ENCODE measurements at regions not wholly inside any gene's neighbourhood (a gene's known extent, or its start where the extent isn't known, plus 50 kb on each side); places are given as distances from the start of the nearest gene placed in this dataset.

DNA sequence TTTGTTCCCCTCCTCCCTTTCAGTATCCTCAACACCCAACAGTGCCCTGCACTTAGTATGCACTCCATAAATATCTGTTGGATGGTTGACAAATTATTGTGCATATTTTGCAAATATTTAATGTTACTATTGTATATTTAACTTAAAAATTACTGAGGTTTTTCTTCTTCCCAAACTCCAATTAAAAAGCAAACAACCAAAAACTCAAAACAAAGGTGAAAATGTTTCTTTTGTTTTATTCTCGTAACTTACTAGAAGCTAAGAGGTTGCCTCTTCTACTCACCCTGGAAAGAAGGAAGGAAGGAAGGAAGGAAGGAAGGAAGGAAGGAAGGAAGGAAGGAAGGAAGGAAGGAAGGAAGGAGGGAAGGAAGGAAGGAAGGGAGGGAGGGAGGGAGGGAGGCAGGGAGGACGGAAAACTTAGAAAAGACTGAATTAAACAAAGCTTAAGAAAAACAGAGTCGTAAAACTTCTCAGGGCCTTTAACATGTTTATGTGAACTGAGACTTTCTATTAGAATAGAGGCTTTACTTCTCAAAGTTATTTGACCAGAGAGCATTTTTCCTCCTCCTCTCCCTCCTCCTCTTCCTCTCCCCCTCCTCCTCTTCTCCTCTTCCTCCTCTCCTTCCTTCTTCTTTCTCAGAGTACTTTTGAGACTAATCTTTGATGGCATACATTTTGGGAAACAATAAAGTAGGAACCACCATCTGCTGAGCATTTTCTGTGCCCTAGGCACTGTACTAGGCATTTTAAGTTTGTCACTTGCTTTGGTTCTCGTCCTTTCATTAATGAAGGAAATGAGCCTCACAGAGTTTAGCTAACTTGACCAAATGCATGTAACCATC, 396.6 kb upstream of the WWC1 start:
- no peak for TF ChIP-seq CTCF (IDR thresholded peaks at IDR 0.05; ENCODE audit: extremely low read depth in 1 of 2, insufficient read depth in 1 of 2, low read depth in 1 of 2, low read length in 2 of 2)
- no peak for TF ChIP-seq POLR2A (IDR thresholded peaks at IDR 0.05; ENCODE audit: low read depth, low read length)
- TF ChIP-seq POLR2AphosphoS5 (IDR thresholded peaks at IDR 0.05; ENCODE audit: insufficient read depth, low read depth, low read length) = no peak
- no peak for TF ChIP-seq EZH2 (IDR thresholded peaks at IDR 0.05; ENCODE audit: borderline replicate concordance, low read depth, low read length, severe bottlenecking)
- TF ChIP-seq, protein P1, sequence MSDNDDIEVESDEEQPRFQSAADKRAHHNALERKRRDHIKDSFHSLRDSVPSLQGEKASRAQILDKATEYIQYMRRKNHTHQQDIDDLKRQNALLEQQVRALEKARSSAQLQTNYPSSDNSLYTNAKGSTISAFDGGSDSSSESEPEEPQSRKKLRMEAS (IDR thresholded peaks at IDR 0.05; ENCODE audit: insufficient read depth, insufficient read length) = no peak
- no peak for TF ChIP-seq FOS (IDR thresholded peaks at IDR 0.05; ENCODE audit: borderline replicate concordance, insufficient read depth, low read length)
- TF ChIP-seq JUN (IDR thresholded peaks at IDR 0.05; ENCODE audit: borderline replicate concordance, insufficient read depth, insufficient read length, low read depth) = no peak

Measured in endothelial cell of umbilical vein (primary cell).